Osteoblast (primary cell): ENCODE measurements at regions not wholly inside any gene's neighbourhood (a gene's known extent, or its start where the extent isn't known, plus 50 kb on each side); places are given as distances from the start of the nearest gene placed in this dataset.

Experiments
- DNase-seq: peaks from one replicate; pipeline ENCODE4 v3.0.0; 2011; ENCODE audit warnings: low spot score, mixed read lengths; ENCODE audit not compliant: insufficient read length; ENCODE audit errors: missing footprints
- H2AFZ ChIP-seq: 2 replicates; pipeline ENCODE4 v1.6.0; 2011; ENCODE audit warnings: mild to moderate bottlenecking, low read length
- H3K27ac ChIP-seq: 2 replicates; pipeline ENCODE4 v1.5.1; 2011; ENCODE audit warnings: mild to moderate bottlenecking, low read depth, low read length, moderate library complexity
- H3K27me3 ChIP-seq: 2 replicates; pipeline ENCODE4 v1.6.0; 2012; ENCODE audit warnings: mild to moderate bottlenecking, control low read depth, inconsistent platforms, low read length, moderate library complexity; ENCODE audit not compliant: insufficient read depth
- H3K36me3 ChIP-seq: 2 replicates; pipeline ENCODE4 v1.5.1; 2011; ENCODE audit warnings: mild to moderate bottlenecking, low read length, control low read depth, moderate library complexity; ENCODE audit not compliant: insufficient read depth
- H3K4me1 ChIP-seq: 2 replicates; pipeline ENCODE4 v1.5.1; 2011; ENCODE audit warnings: mild to moderate bottlenecking, low read length, control low read depth, moderate library complexity; ENCODE audit not compliant: insufficient read depth
- H3K4me2 ChIP-seq: 2 replicates; pipeline ENCODE4 v1.6.0; 2011; ENCODE audit warnings: mild to moderate bottlenecking, low read length; ENCODE audit not compliant: insufficient read depth
- H3K4me3 ChIP-seq: fragments of 200-600 bp; sonication (generic); 3 replicates; pipeline ENCODE4 v1.5.1; 2012; ENCODE audit warnings: mild to moderate bottlenecking, low read length, inconsistent platforms; ENCODE audit not compliant: insufficient read depth
- H3K79me2 ChIP-seq: 2 replicates; pipeline ENCODE4 v1.6.0; 2012; ENCODE audit warnings: mild to moderate bottlenecking, low read length, control low read depth, inconsistent platforms; ENCODE audit not compliant: insufficient read depth
- H3K9me3 ChIP-seq: 2 replicates; pipeline ENCODE4 v1.5.1; 2011; ENCODE audit warnings: low read depth, low read length, control low read depth
- H4K20me1 ChIP-seq: 2 replicates; pipeline ENCODE4 v1.6.0; 2012; ENCODE audit warnings: mild to moderate bottlenecking, low read length, control low read depth; ENCODE audit not compliant: insufficient read depth
- CTCF ChIP-seq: IDR thresholded peaks from 2 replicates; pipeline ENCODE4 v1.5.1; 2011; ENCODE audit warnings: mild to moderate bottlenecking, low read depth, low read length, moderate library complexity; ENCODE audit errors: extremely low read depth

- H3K4me1 ChIP-seq: no peaks in the 10 kb centered on the region
- no peaks in the 10 kb centered on the region for H3K36me3 ChIP-seq
- no peak for DNase-seq
- no peak overlapping the region for H3K4me3 ChIP-seq
- no peaks in the 10 kb centered on the region for H4K20me1 ChIP-seq
- H3K27ac ChIP-seq: no peak overlapping the region
- no peak overlapping the region for H2AFZ ChIP-seq
- no peaks in the 10 kb centered on the region for H3K79me2 ChIP-seq
- no peaks in the 10 kb centered on the region for H3K27me3 ChIP-seq
- H3K4me2 ChIP-seq: no peak overlapping the region
- H3K9me3 ChIP-seq: no peaks in the 10 kb centered on the region
- TF ChIP-seq CTCF: no peak
Observed at GRCh38 chr12:16756833-16757555, 151.0 kb upstream of the LMO3 start.

GRCh38 chr12:16730772-16731171 is 124.8 kb upstream of the LMO3 start:
- Histone ChIP-seq H3K79me2 (no peaks in the 10 kb centered on the region), H3K9me3 (peaks cover 2% of the 10 kb centered on the region), H3K36me3 (no peaks in the 10 kb centered on the region), H3K4me2 (no peak overlapping the region), H3K4me3 (no peak overlapping the region), H3K4me1 (no peaks in the 10 kb centered on the region), H4K20me1 (no peaks in the 10 kb centered on the region), H2AFZ (no peak overlapping the region), H3K27me3 (no peaks in the 10 kb centered on the region), H3K27ac (no peak overlapping the region)
- no peak for DNase-seq
- TF ChIP-seq CTCF: no peak

- H3K4me1 ChIP-seq: no peaks in the 10 kb centered on the region
- no peaks in the 10 kb centered on the region for H4K20me1 ChIP-seq
- no peaks in the 10 kb centered on the region for H3K79me2 ChIP-seq
- no peak for TF ChIP-seq CTCF
- no peak overlapping the region for H2AFZ ChIP-seq
- peaks cover 5% of the 10 kb centered on the region for H3K9me3 ChIP-seq
- H3K4me3 ChIP-seq: no peak overlapping the region
- no peak overlapping the region for H3K4me2 ChIP-seq
- no peak overlapping the region for H3K27ac ChIP-seq
- H3K27me3 ChIP-seq: no peaks in the 10 kb centered on the region
- no peak for DNase-seq
- no peaks in the 10 kb centered on the region for H3K36me3 ChIP-seq
Observed at GRCh38 chr12:16726879-16727278, 120.9 kb upstream of the LMO3 start.

GRCh38 chr12:16719713-16720416 is 113.9 kb upstream of the LMO3 start:
- Histone ChIP-seq H2AFZ (no peak overlapping the region), H3K4me3 (no peak overlapping the region), H3K79me2 (no peaks in the 10 kb centered on the region), H3K9me3 (peaks cover 3% of the 10 kb centered on the region), H4K20me1 (no peaks in the 10 kb centered on the region), H3K27ac (no peak overlapping the region), H3K36me3 (no peaks in the 10 kb centered on the region), H3K4me1 (no peaks in the 10 kb centered on the region), H3K27me3 (no peaks in the 10 kb centered on the region), H3K4me2 (no peak overlapping the region)
- TF ChIP-seq CTCF: no peak
- DNase-seq: no peak
